ENCODE measurements at regions not wholly inside any gene's neighbourhood (a gene's known extent, or its start where the extent isn't known, plus 50 kb on each side); places are given as distances from the start of the nearest gene placed in this dataset.

DNA sequence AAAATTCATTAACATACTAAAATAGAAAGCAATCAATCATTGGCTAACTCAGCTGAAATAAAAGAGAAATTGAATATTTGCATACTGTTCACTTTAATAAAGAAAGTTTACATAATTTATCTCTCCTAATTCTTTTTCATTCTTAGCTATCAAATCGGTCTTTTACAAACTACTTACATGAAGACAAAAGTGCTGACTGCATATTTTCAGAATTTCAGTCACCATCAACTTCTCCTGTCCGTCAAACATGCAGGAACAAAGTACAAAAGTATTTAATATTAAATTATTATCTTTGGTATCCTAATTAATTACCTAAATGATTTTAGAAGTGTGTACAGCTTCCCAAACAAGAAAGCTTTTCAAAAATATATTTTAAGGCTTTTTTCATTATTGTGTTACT, 248.4 kb downstream of the CYLC2 start:
- TF ChIP-seq CTCF (IDR thresholded peaks at IDR 0.05; ENCODE audit: unreplicated experiment): no peak
- no peak overlapping the region for H3K27ac Mint-ChIP-seq (ENCODE audit: unreplicated experiment)
- no peaks in the 10 kb centered on the region for H3K9me3 Mint-ChIP-seq (ENCODE audit: unreplicated experiment)
- H3K27me3 Mint-ChIP-seq (ENCODE audit: unreplicated experiment): no peaks in the 10 kb centered on the region
- no peaks in the 10 kb centered on the region for H3K4me1 Mint-ChIP-seq (ENCODE audit: unreplicated experiment)
- H3K4me3 Mint-ChIP-seq (ENCODE audit: unreplicated experiment): no peak overlapping the region
- no peaks in the 10 kb centered on the region for H3K36me3 Mint-ChIP-seq (ENCODE audit: low read depth, unreplicated experiment)
- DNase-seq (ENCODE audit: low spot score): no peak

GRCh38 chr9:103245369-103245768, 250.2 kb downstream of the CYLC2 start:
- DNase-seq (ENCODE audit: low spot score): no peak
- H3K27ac Mint-ChIP-seq (ENCODE audit: unreplicated experiment): no peak overlapping the region
- H3K27me3 Mint-ChIP-seq (ENCODE audit: unreplicated experiment): no peaks in the 10 kb centered on the region
- H3K4me1 Mint-ChIP-seq (ENCODE audit: unreplicated experiment): no peaks in the 10 kb centered on the region
- H3K4me3 Mint-ChIP-seq (ENCODE audit: unreplicated experiment): no peak overlapping the region
- H3K36me3 Mint-ChIP-seq (ENCODE audit: low read depth, unreplicated experiment): no peaks in the 10 kb centered on the region
- H3K9me3 Mint-ChIP-seq (ENCODE audit: unreplicated experiment): no peaks in the 10 kb centered on the region
- no peak for TF ChIP-seq CTCF (IDR thresholded peaks at IDR 0.05; ENCODE audit: unreplicated experiment)

- H3K27me3 Mint-ChIP-seq (ENCODE audit: unreplicated experiment): peaks cover 6% of the 10 kb centered on the region
- H3K36me3 Mint-ChIP-seq (ENCODE audit: low read depth, unreplicated experiment): no peaks in the 10 kb centered on the region
- H3K9me3 Mint-ChIP-seq (ENCODE audit: unreplicated experiment): peaks cover 24% of the 10 kb centered on the region
- DNase-seq (ENCODE audit: low spot score): no peak
- no peaks in the 10 kb centered on the region for H3K4me1 Mint-ChIP-seq (ENCODE audit: unreplicated experiment)
- H3K27ac Mint-ChIP-seq (ENCODE audit: unreplicated experiment): no peak overlapping the region
- TF ChIP-seq CTCF (IDR thresholded peaks at IDR 0.05; ENCODE audit: unreplicated experiment): no peak
- H3K4me3 Mint-ChIP-seq (ENCODE audit: unreplicated experiment): no peak overlapping the region
Measured at GRCh38 chr9:103261951-103262350, 266.8 kb downstream of the CYLC2 start.

GRCh38 chr9:103266064-103266463, 270.9 kb downstream of the CYLC2 start:
- TF ChIP-seq CTCF (IDR thresholded peaks at IDR 0.05; ENCODE audit: unreplicated experiment): no peak
- peaks cover 3% of the 10 kb centered on the region for H3K27me3 Mint-ChIP-seq (ENCODE audit: unreplicated experiment)
- H3K4me3 Mint-ChIP-seq (ENCODE audit: unreplicated experiment): no peak overlapping the region
- no peaks in the 10 kb centered on the region for H3K36me3 Mint-ChIP-seq (ENCODE audit: low read depth, unreplicated experiment)
- no peak for DNase-seq (ENCODE audit: low spot score)
- H3K9me3 Mint-ChIP-seq (ENCODE audit: unreplicated experiment): peaks cover 9% of the 10 kb centered on the region
- H3K4me1 Mint-ChIP-seq (ENCODE audit: unreplicated experiment): no peaks in the 10 kb centered on the region
- H3K27ac Mint-ChIP-seq (ENCODE audit: unreplicated experiment): no peak overlapping the region

DNA sequence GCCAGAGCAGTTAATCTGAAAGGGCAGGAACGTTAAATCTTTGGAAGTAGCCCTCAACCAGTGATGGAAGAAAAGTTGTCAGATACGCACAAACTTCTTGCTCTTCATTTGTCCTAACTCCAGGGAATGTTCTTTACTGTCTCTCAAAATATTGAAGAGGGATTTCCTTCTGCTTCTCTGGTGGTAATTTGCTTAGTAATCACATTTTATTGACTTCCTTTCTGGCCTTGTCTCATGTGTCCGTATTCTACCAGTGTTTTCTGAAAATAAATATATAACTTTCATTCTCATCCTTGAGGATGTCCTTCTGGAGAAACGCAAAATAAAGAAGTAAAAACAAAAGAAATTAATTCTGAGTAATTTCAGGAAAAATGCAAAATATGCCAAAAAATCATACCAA, 282.1 kb downstream of the CYLC2 start:
- DNase-seq (ENCODE audit: low spot score): no peak
- H3K36me3 Mint-ChIP-seq (ENCODE audit: low read depth, unreplicated experiment): no peaks in the 10 kb centered on the region
- H3K4me1 Mint-ChIP-seq (ENCODE audit: unreplicated experiment): no peaks in the 10 kb centered on the region
- H3K4me3 Mint-ChIP-seq (ENCODE audit: unreplicated experiment): no peak overlapping the region
- no peak for TF ChIP-seq CTCF (IDR thresholded peaks at IDR 0.05; ENCODE audit: unreplicated experiment)
- H3K9me3 Mint-ChIP-seq (ENCODE audit: unreplicated experiment): peaks cover 14% of the 10 kb centered on the region
- H3K27ac Mint-ChIP-seq (ENCODE audit: unreplicated experiment): no peak overlapping the region
- peaks cover 2% of the 10 kb centered on the region for H3K27me3 Mint-ChIP-seq (ENCODE audit: unreplicated experiment)
